Chondrocyte (in vitro differentiated cells): ENCODE measurements at regions not wholly inside any gene's neighbourhood (a gene's known extent, or its start where the extent isn't known, plus 50 kb on each side); places are given as distances from the start of the nearest gene placed in this dataset.

Experiments used
- DNase-seq: peaks from one replicate; pipeline ENCODE4 v3.0.0; 2021; ENCODE audit warnings: mixed read lengths, low spot score
- H3K27ac Mint-ChIP-seq: one replicate; pipeline ENCODE4 v1.8.0; 2021; ENCODE audit warnings: mild to moderate bottlenecking, moderate library complexity, mixed read lengths; ENCODE audit not compliant: unreplicated experiment
- H3K27me3 Mint-ChIP-seq: 2 replicates; pipeline ENCODE4 v1.8.0; 2021; ENCODE audit warnings: low read depth, mixed read lengths
- H3K36me3 Mint-ChIP-seq: 2 replicates; pipeline ENCODE4 v1.8.0; 2021; ENCODE audit warnings: low read depth, mixed read lengths
- H3K4me1 Mint-ChIP-seq: 2 replicates; pipeline ENCODE4 v1.8.0; 2021; ENCODE audit warnings: low read depth, mild to moderate bottlenecking, mixed read lengths
- H3K4me3 Mint-ChIP-seq: one replicate; pipeline ENCODE4 v1.8.0; 2021; ENCODE audit warnings: mild to moderate bottlenecking, moderate library complexity, mixed read lengths; ENCODE audit not compliant: unreplicated experiment
- H3K9me3 Mint-ChIP-seq: 2 replicates; pipeline ENCODE4 v1.8.0; 2021; ENCODE audit warnings: low read depth, mixed read lengths
- TF ChIP-seq, protein P1 (sequence below): fragments of 200-600 bp; sonication (generic); IDR thresholded peaks from 2 replicates; pipeline ENCODE4 v1.5.0; 2021; ENCODE audit warnings: antibody characterized with exemption, mild to moderate bottlenecking, moderate library complexity

DNA sequence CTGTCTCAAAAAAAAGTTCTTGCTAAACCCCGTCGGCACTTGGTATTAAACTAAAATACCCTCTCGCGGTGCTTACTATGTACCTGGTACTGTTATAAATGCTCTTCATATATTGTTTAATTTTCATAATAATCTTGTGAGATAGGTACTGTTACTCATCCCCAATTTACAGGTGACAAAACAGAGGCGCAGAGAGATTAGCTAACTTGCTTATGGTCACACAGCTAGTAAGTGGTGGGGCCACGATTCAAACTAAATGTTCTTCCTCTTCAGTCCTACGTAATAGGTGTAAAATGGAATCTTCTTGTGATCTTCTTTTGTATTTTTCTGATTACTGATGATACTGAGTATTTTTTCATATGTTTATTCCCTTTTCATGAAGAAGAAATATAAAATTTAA, 51.3 kb downstream of the TET3 start:
- H3K9me3 Mint-ChIP-seq: no peaks in the 10 kb centered on the region
- no peak overlapping the region for H3K4me3 Mint-ChIP-seq
- peaks cover 4% of the 10 kb centered on the region for H3K36me3 Mint-ChIP-seq
- TF ChIP-seq, protein P1, sequence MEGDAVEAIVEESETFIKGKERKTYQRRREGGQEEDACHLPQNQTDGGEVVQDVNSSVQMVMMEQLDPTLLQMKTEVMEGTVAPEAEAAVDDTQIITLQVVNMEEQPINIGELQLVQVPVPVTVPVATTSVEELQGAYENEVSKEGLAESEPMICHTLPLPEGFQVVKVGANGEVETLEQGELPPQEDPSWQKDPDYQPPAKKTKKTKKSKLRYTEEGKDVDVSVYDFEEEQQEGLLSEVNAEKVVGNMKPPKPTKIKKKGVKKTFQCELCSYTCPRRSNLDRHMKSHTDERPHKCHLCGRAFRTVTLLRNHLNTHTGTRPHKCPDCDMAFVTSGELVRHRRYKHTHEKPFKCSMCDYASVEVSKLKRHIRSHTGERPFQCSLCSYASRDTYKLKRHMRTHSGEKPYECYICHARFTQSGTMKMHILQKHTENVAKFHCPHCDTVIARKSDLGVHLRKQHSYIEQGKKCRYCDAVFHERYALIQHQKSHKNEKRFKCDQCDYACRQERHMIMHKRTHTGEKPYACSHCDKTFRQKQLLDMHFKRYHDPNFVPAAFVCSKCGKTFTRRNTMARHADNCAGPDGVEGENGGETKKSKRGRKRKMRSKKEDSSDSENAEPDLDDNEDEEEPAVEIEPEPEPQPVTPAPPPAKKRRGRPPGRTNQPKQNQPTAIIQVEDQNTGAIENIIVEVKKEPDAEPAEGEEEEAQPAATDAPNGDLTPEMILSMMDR: no peak
- DNase-seq: no peak
- no peak overlapping the region for H3K27ac Mint-ChIP-seq
- no peaks in the 10 kb centered on the region for H3K27me3 Mint-ChIP-seq
- H3K4me1 Mint-ChIP-seq: peaks cover 37% of the 10 kb centered on the region

DNA sequence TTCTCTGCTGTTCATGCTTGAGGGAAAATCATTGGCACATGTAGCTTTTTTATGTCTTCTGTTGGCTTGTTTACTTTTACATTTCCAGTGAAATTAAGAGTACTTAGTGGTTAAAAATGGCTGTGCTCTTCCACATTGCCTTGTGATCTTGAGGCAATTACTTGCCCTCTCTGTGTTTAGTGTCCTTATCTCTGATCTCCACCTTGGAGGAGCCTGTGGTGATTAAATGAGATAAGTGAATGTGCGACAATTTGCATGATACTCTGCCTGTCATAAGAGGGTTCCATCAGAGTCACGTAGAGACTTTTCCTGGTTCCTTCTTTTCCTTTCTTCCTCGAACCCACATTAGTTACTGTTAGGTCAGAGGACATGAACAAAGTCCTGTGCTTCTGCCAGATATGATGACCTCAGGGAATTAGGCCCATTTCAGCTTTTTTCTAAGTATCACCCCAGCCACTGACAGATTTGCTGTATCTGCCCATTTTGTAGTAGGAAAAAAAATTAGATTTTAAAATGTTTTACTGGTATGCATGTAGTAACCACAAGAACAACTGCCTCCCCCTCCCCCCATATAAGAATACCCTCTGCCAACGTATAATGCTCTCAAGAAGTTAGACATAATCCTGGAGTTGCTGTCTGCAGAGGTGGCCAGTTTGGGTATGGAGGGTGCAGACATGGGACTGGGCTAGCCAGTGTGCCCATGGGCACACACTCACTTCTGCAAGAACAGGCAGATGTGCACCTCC, 51.9 kb downstream of the TET3 start:
- H3K4me3 Mint-ChIP-seq: no peak overlapping the region
- peaks cover 37% of the 10 kb centered on the region for H3K4me1 Mint-ChIP-seq
- TF ChIP-seq, protein P1: no peak
- DNase-seq: no peak
- H3K27ac Mint-ChIP-seq: no peak overlapping the region
- H3K36me3 Mint-ChIP-seq: peaks cover 4% of the 10 kb centered on the region
- no peaks in the 10 kb centered on the region for H3K27me3 Mint-ChIP-seq
- no peaks in the 10 kb centered on the region for H3K9me3 Mint-ChIP-seq

DNA sequence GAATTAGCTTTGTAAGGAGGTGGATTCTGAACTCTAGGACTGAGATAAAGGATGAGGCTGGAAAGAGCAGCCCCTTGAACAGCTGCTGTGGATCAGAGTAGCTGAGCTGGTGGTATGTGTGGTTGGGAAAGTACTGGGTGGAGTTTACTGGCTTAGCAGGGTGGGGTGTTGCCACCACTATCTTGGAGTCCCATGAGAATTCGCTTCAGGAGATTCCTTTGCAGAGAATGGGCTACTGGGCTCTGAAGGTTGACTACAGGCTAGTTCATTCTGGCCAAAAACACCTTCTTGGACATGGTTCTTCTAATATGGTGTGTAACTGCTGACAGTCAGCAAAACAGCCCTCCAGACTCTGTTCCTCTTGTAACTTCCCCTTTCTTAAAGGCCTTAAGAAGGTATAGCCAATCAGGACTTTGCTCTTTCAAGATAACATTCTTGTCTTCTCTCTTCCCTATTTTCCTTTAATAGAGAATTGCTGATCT, 52.7 kb downstream of the TET3 start:
- TF ChIP-seq, protein P1: no peak
- H3K27ac Mint-ChIP-seq: no peak overlapping the region

DNA sequence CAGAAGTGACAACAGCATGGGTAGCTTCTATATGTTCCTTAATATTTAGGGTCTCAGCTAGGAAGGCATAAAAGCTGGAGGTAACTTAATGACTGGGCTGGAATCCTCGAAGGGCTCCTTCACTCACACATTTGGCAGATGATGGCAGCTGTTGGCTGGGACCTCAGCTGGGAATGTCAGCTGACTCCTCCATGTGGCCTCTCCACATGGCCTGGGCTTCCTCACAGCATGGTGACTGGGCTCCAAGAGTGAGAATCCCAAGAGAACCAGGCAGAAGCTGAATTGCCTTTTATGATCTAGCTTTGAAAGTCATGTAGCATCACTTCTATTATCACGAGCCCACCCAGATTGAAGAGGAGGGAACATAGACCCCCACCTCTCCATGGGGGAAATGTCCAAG, 54.9 kb downstream of the TET3 start:
- Mint-ChIP-seq H3K4me1 (peaks cover 36% of the 10 kb centered on the region), H3K27me3 (no peaks in the 10 kb centered on the region), H3K36me3 (peaks cover 4% of the 10 kb centered on the region), H3K4me3 (no peak overlapping the region), H3K9me3 (no peaks in the 10 kb centered on the region), H3K27ac (no peak overlapping the region)
- no peak for DNase-seq
- TF ChIP-seq, protein P1: no peak

More for the DNA sequence above, 52.7 kb downstream of the TET3 start:
- Mint-ChIP-seq H3K9me3 (no peaks in the 10 kb centered on the region), H3K4me1 (peaks cover 30% of the 10 kb centered on the region), H3K27me3 (no peaks in the 10 kb centered on the region), H3K4me3 (no peak overlapping the region), H3K36me3 (peaks cover 4% of the 10 kb centered on the region)
- DNase-seq: no peak

- H3K4me3 Mint-ChIP-seq: no peak overlapping the region
- DNase-seq: no peak
- no peaks in the 10 kb centered on the region for H3K9me3 Mint-ChIP-seq
- peaks cover 51% of the 10 kb centered on the region for H3K4me1 Mint-ChIP-seq
- no peak overlapping the region for H3K27ac Mint-ChIP-seq
- H3K36me3 Mint-ChIP-seq: peaks cover 4% of the 10 kb centered on the region
- H3K27me3 Mint-ChIP-seq: no peaks in the 10 kb centered on the region
- TF ChIP-seq, protein P1: no peak
Observed at GRCh38 chr2:74041182-74041581, 56.5 kb downstream of the TET3 start.
